Heart left ventricle (tissue), 16 donors: ENCODE measurements at regions not wholly inside any gene's neighbourhood (a gene's known extent, or its start where the extent isn't known, plus 50 kb on each side); places are given as distances from the start of the nearest gene placed in this dataset.

Experiments
- ATAC-seq, 4 donors: fragments of 200-7000 bp; cut with Tn5 transposase; one replicate each; pipeline ENCODE4 v1.9.1; 2020 to 2022; ENCODE audit warnings: moderate library complexity in 4 of 4, mild to moderate bottlenecking in 3 of 4, moderate number of reproducible peaks in 1 of 4
- DNase-seq, 5 donors: peaks; one replicate each; pipeline ENCODE4 v3.0.0-alpha.2; 2020
- H3K27ac ChIP-seq, 12 donors: fragments of 200-600 bp; sonication (generic) in 4 of 12; one replicate each; pipeline versions ENCODE4 v1.5.0 to v1.8.0; 2016 to 2022; ENCODE audit warnings: mild to moderate bottlenecking in 2 of 12
- H3K27me3 ChIP-seq, 9 donors: fragments of 200-600 bp; sonication (generic) in 2 of 9; one replicate each; pipeline versions ENCODE4 v1.5.1 to v1.8.0; 2016 to 2022; ENCODE audit warnings: mild to moderate bottlenecking in 3 of 9
- H3K36me3 ChIP-seq, 9 donors: fragments of 200-600 bp; sonication (generic) in 2 of 9; one replicate each; pipeline versions ENCODE4 v1.5.0 to v1.8.0; 2018 to 2022; ENCODE audit warnings: mild to moderate bottlenecking in 2 of 9
- H3K4me1 ChIP-seq, 12 donors: fragments of 200-600 bp; sonication (generic) in 4 of 12; one replicate each; pipeline versions ENCODE4 v1.5.0 to v1.8.0; 2016 to 2022; ENCODE audit warnings: mild to moderate bottlenecking in 3 of 12
- H3K4me3 ChIP-seq, 12 donors: fragments of 200-600 bp; sonication (generic) in 4 of 12; one replicate each; pipeline versions ENCODE4 v1.5.0 to v1.8.0; 2017 to 2022; ENCODE audit warnings: mild to moderate bottlenecking in 9 of 12, moderate library complexity in 4 of 12
- H3K9me3 ChIP-seq, 12 donors: fragments of 200-600 bp; sonication (generic) in 4 of 12; one replicate each; pipeline versions ENCODE4 v1.5.0 to v1.8.0; 2016 to 2022; ENCODE audit warnings: mild to moderate bottlenecking in 1 of 12
- CTCF ChIP-seq, 12 donors: fragments of 200-600 bp; sonication (generic) in 4 of 12; IDR thresholded peaks; one replicate each; pipeline versions ENCODE4 v1.5.0 to v1.8.0; 2018 to 2022; ENCODE audit warnings: antibody characterized with exemption in 12 of 12, mild to moderate bottlenecking in 5 of 12
- POLR2A ChIP-seq, 2 donors: fragments of 450-650 bp; IDR thresholded peaks; one replicate each; pipeline ENCODE4 v1.6.1; 2017; ENCODE audit warnings: antibody characterized with exemption in 2 of 2, mild to moderate bottlenecking in 2 of 2, moderate library complexity in 2 of 2
- WGBS, 4 donors: extraction: QIAGEN DNeasy Blood & Tissue Kit in 2 of 4; methylation state at CpG; one replicate each; pipeline versions ENCODE4 v1.1.5 to v1.1.7; 2013 to 2018; 5-methylcytosine and 5-hydroxymethylcytosine counted together
- intact Hi-C, 10 donors: fragments of 100-400 bp; cut with DNase I; formaldehyde crosslinking; loops; one replicate each; pipeline versions ENCODE4 v1.11.1 to v1.14.2; 2022
- donor health status: ischemic (EF 13 %, LVEDD 7.1; RV severe dilation, severe dysfunction).
- donor health status: healthy with polysubstance abuse.
- donor health status: DM: no; HTN: yes; CAD: no.
- donor health status: DM: no; HTN: no; CAD: no.
- donor health status: ischemic (EF 25% LVEDD 6.9; RV normal size, moderate dysfunction).
- donor health status: ischemic (EF 25% LVEDD 5.7; RV mildly dilated, moderate dysfunction).
- donor health status: healthy.
- donor health status: DM: yes; HTN: yes; CAD: no.
- donor health status: ischemic (EF 35%, LVEDD 5.7; RV mildly dilated, moderate dysfunction).
- donor health status: nonischemic (EF 11% LVEDD 7.7; RV severe dilation, severe dysfunction).
- donor health status: DM: yes; HTN: yes; CAD: no.
- donor health status: PGD.
- donor health status: ischemic (EF 29% LVEDD 5.4; RV normal size, mild dysfunction).
- donor health status: nonischemic (EF 23%, LVEDD 6.1; RV moderate dilation, normal function).

- WGBS, 4 donors = 60 to 78% (median 71%) methylated on average over 4 of the region's 4 CpGs
- no peak for TF ChIP-seq POLR2A (IDR thresholded peaks at IDR 0.05)
- TF ChIP-seq CTCF (IDR thresholded peaks at IDR 0.05) = no peak
- Histone ChIP-seq H3K27ac (no peak overlapping the region), H3K36me3 (no peaks in the 10 kb centered on the region), H3K9me3 (no peaks in the 10 kb centered on the region), H3K4me1 (no peaks in the 10 kb centered on the region), H3K27me3 (no peaks in the 10 kb centered on the region), H3K4me3 (no peak overlapping the region)
- no peak for DNase-seq
- ATAC-seq = no peak
- intact Hi-C loops = no loop called here
These were observed 102.6 kb downstream of the PLG start for GRCh38 chr6:160804639-160805038.

GRCh38 chr6:160808263-160808662, 106.2 kb downstream of the PLG start:
- ATAC-seq = no peak

GRCh38 chr6:160810238-160810637, 108.2 kb downstream of the PLG start:
- Histone ChIP-seq H3K27me3 (no peaks in the 10 kb centered on the region), H3K9me3 (no peaks in the 10 kb centered on the region), H3K27ac (no peak overlapping the region), H3K36me3 (no peaks in the 10 kb centered on the region), H3K4me3 (no peak overlapping the region), H3K4me1 (no peaks in the 10 kb centered on the region)
- ATAC-seq = no peak
- intact Hi-C loops = no loop called here
- no peak for DNase-seq
- 67 to 80% (median 75%) methylated on average over 3 of the region's 3 CpGs for WGBS, 4 donors
- no peak for TF ChIP-seq CTCF (IDR thresholded peaks at IDR 0.05)
- TF ChIP-seq POLR2A (IDR thresholded peaks at IDR 0.05) = no peak

More at GRCh38 chr6:160808263-160808662, 106.2 kb downstream of the PLG start:
- Histone ChIP-seq H3K27me3 (no peaks in the 10 kb centered on the region), H3K4me1 (no peaks in the 10 kb centered on the region), H3K4me3 (no peak overlapping the region), H3K36me3 (no peaks in the 10 kb centered on the region), H3K9me3 (no peaks in the 10 kb centered on the region), H3K27ac (no peak overlapping the region)
- 44 to 55% (median 53%) methylated on average over 2 of the region's 2 CpGs for WGBS, 4 donors
- intact Hi-C loops = no loop called here
- DNase-seq = no peak
- TF ChIP-seq POLR2A (IDR thresholded peaks at IDR 0.05) (no peak), CTCF (IDR thresholded peaks at IDR 0.05) (no peak)

GRCh38 chr6:160812097-160812496, 110.1 kb downstream of the PLG start:
- Histone ChIP-seq H3K4me3 (no peak overlapping the region), H3K27ac (no peak overlapping the region), H3K4me1 (no peaks in the 10 kb centered on the region), H3K36me3 (no peaks in the 10 kb centered on the region), H3K27me3 (no peaks in the 10 kb centered on the region), H3K9me3 (no peaks in the 10 kb centered on the region)
- no peak for DNase-seq
- 42 to 88% (median 62%) methylated on average over 2 of the region's 2 CpGs for WGBS, 4 donors
- no peak for TF ChIP-seq POLR2A (IDR thresholded peaks at IDR 0.05)
- no peak for TF ChIP-seq CTCF (IDR thresholded peaks at IDR 0.05)
- ATAC-seq = no peak
- intact Hi-C loops = no loop called here
